H1 (cell line): ENCODE measurements at regions not wholly inside any gene's neighbourhood (a gene's known extent, or its start where the extent isn't known, plus 50 kb on each side); places are given as distances from the start of the nearest gene placed in this dataset.

Experiments used
- CTCF ChIA-PET: fragments of 300-600 bp; sonication (Branson Sonifier 250); formaldehyde crosslinking; loops from one replicate; lab custom pipeline; 2021; ENCODE audit not compliant: partially characterized antibody; lab: Charles Lee
- POLR2A ChIA-PET: fragments of 300-600 bp; sonication (Branson Sonifier 250); formaldehyde crosslinking; loops from one replicate; lab custom pipeline; 2021; ENCODE audit warnings: inconsistent platforms; ENCODE audit not compliant: partially characterized antibody; lab: Charles Lee
- DNase-seq, 2 experiments: peaks; one replicate each; pipeline versions ENCODE4 v3.0.0 to v3.0.0-alpha.2; 2010 to 2022; ENCODE audit warnings: low spot score in 2 of 2, low read depth in 1 of 2, mixed read lengths in 1 of 2
- FAIRE-seq: peaks from 2 replicates; lab custom pipeline; 2011; peaks lifted over from hg19 to GRCh38; lab: Jason Lieb, UNC
- H2AFZ ChIP-seq: 2 replicates; pipeline ENCODE4 v1.8.1; 2012; ENCODE audit warnings: low read length, inconsistent platforms
- H2AK5ac ChIP-seq: 2 replicates; pipeline ENCODE4 v1.6.1; 2013; ENCODE audit warnings: low read depth, low read length
- H2BK120ac ChIP-seq: replicated peaks from 2 replicates; pipeline ENCODE3; 2013; ENCODE audit warnings: low read depth, low read length, inconsistent platforms
- H2BK12ac ChIP-seq: 2 replicates; pipeline ENCODE4 v1.6.1; 2013; ENCODE audit warnings: low read depth, low read length
- H2BK15ac ChIP-seq: 2 replicates; pipeline ENCODE4 v1.6.1; 2013; ENCODE audit warnings: low read length
- H2BK20ac ChIP-seq: 2 replicates; pipeline ENCODE4 v1.6.1; 2013; ENCODE audit warnings: low read length
- H2BK5ac ChIP-seq: 2 replicates; pipeline ENCODE4 v1.6.1; 2013; ENCODE audit warnings: low read depth, low read length
- H3K14ac ChIP-seq: 2 replicates; pipeline ENCODE4 v1.6.1; 2013; ENCODE audit warnings: inconsistent platforms; ENCODE audit not compliant: insufficient read length
- H3K18ac ChIP-seq: 2 replicates; pipeline ENCODE4 v1.6.1; 2013; ENCODE audit warnings: low read length; ENCODE audit errors: extremely low read depth
- H3K23ac ChIP-seq: 2 replicates; pipeline ENCODE4 v1.6.1; 2013; ENCODE audit warnings: inconsistent platforms; ENCODE audit not compliant: insufficient read length
- H3K23me2 ChIP-seq: 2 replicates; pipeline ENCODE4 v1.6.1; 2013; ENCODE audit warnings: low read depth, low read length
- H3K27ac ChIP-seq: 2 replicates; pipeline ENCODE4 v1.6.1; 2011; ENCODE audit warnings: low read depth, low read length, inconsistent platforms
- H3K27me3 ChIP-seq, 4 experiments: replicated peaks in 1 of 4; 1 replicate in 1 of 4; 2 replicates in 3 of 4; pipeline versions ENCODE4 v1.6.1 to v1.8.1; 2011 to 2013; ENCODE audit warnings: low read length in 3 of 4, mild to moderate bottlenecking in 3 of 4, inconsistent platforms in 2 of 4, mixed read lengths in 2 of 4, moderate library complexity in 1 of 4; ENCODE audit not compliant: control insufficient read depth in 3 of 4, insufficient read depth in 3 of 4; ENCODE audit errors: extremely low read depth in 1 of 4
- H3K36me3 ChIP-seq, 4 experiments: 2 replicates each; pipeline versions ENCODE4 v1.6.1 to v1.8.1; 2011 to 2013; ENCODE audit warnings: mild to moderate bottlenecking in 4 of 4, low read length in 3 of 4, moderate library complexity in 2 of 4, control low read depth in 1 of 4, inconsistent platforms in 1 of 4; ENCODE audit not compliant: insufficient read depth in 4 of 4, control insufficient read depth in 2 of 4
- H3K4ac ChIP-seq: replicated peaks from 2 replicates; pipeline ENCODE3; 2013; ENCODE audit warnings: low read length, low read depth, mixed read lengths, inconsistent platforms; ENCODE audit not compliant: insufficient read length
- H3K4me1 ChIP-seq, 4 experiments: replicated peaks in 1 of 4; 1 replicate in 1 of 4; 2 replicates in 3 of 4; pipeline versions ENCODE4 v1.6.1 to v1.8.1; 2011 to 2013; ENCODE audit warnings: low read length in 3 of 4, inconsistent platforms in 2 of 4, mixed read lengths in 1 of 4; ENCODE audit not compliant: insufficient read depth in 4 of 4, control insufficient read depth in 3 of 4
- H3K4me2 ChIP-seq, 2 experiments: 2 replicates each; pipeline versions ENCODE4 v1.6.1 to v1.8.1; 2011 to 2013; ENCODE audit warnings: low read depth in 2 of 2, low read length in 2 of 2, control low read depth in 1 of 2, inconsistent platforms in 1 of 2, mild to moderate bottlenecking in 1 of 2; ENCODE audit not compliant: insufficient read depth in 1 of 2
- H3K4me3 ChIP-seq, 4 experiments: fragments of 200-600, 300-600 bp in 1 of 4; sonication (generic), shearing (Covaris generic), sonication (Bioruptor Twin) in 1 of 4; 2 replicates each; pipeline versions ENCODE4 v1.5.1 to v1.8.1; 2011 to 2016; ENCODE audit warnings: low read length in 4 of 4, low read depth in 3 of 4, control low read depth in 2 of 4, inconsistent platforms in 2 of 4, mild to moderate bottlenecking in 2 of 4, mixed read lengths in 1 of 4, moderate library complexity in 1 of 4; ENCODE audit not compliant: insufficient read depth in 2 of 4; ENCODE audit errors: extremely low read depth in 1 of 4
- H3K56ac ChIP-seq: replicated peaks from 2 replicates; pipeline ENCODE3; 2013; ENCODE audit warnings: low read depth, mild to moderate bottlenecking, mixed read lengths, low read length, inconsistent platforms; ENCODE audit not compliant: insufficient read length
- H3K79me1 ChIP-seq: 2 replicates; pipeline ENCODE4 v1.6.1; 2013; ENCODE audit warnings: low read depth, low read length, control low read depth
- H3K79me2 ChIP-seq, 2 experiments: 2 replicates each; pipeline versions ENCODE4 v1.6.1 to v1.8.1; 2012 to 2013; ENCODE audit warnings: low read length in 2 of 2, mild to moderate bottlenecking in 2 of 2, inconsistent platforms in 1 of 2; ENCODE audit not compliant: insufficient read depth in 2 of 2, control insufficient read depth in 1 of 2
- H3K9ac ChIP-seq, 4 experiments: replicated peaks in 1 of 4; 1 replicate in 1 of 4; 2 replicates in 3 of 4; pipeline versions ENCODE4 v1.6.1 to v1.8.1; 2011 to 2013; ENCODE audit warnings: low read depth in 3 of 4, low read length in 3 of 4, control low read depth in 2 of 4, mild to moderate bottlenecking in 2 of 4, moderate library complexity in 2 of 4, inconsistent platforms in 1 of 4; ENCODE audit errors: extremely low read depth in 1 of 4
- H3K9me3 ChIP-seq, 2 experiments: 2 replicates each; pipeline versions ENCODE4 v1.6.1 to v1.8.1; 2012 to 2013; ENCODE audit warnings: mild to moderate bottlenecking in 2 of 2, moderate library complexity in 2 of 2, control low read depth in 1 of 2, inconsistent platforms in 1 of 2, low read depth in 1 of 2, low read length in 1 of 2, mixed read lengths in 1 of 2; ENCODE audit not compliant: insufficient read depth in 2 of 2
- H4K20me1 ChIP-seq, 2 experiments: replicated peaks in 1 of 2; 2 replicates each; pipeline versions ENCODE3 to v1.8.1; 2011 to 2013; ENCODE audit warnings: inconsistent platforms in 2 of 2, low read length in 2 of 2, mild to moderate bottlenecking in 1 of 2; ENCODE audit not compliant: insufficient read depth in 2 of 2, control insufficient read depth in 1 of 2
- H4K5ac ChIP-seq: 2 replicates; pipeline ENCODE4 v1.6.1; 2013; ENCODE audit warnings: low read length, low read depth, mixed read lengths, inconsistent platforms; ENCODE audit not compliant: insufficient read length
- H4K8ac ChIP-seq: 2 replicates; pipeline ENCODE4 v1.8.0; 2013; ENCODE audit warnings: mild to moderate bottlenecking, moderate library complexity, low read length, inconsistent platforms; ENCODE audit not compliant: insufficient read depth; ENCODE audit errors: extremely low read depth
- H4K91ac ChIP-seq: replicated peaks from 2 replicates; pipeline ENCODE3; 2013; ENCODE audit warnings: low read length, mixed read lengths, inconsistent platforms; ENCODE audit not compliant: insufficient read length
- ASH2L ChIP-seq: fragments of 200-600, 300-600 bp; sonication (generic); IDR thresholded peaks from one replicate; pipeline ENCODE4 v1.7.1; 2017; ENCODE audit warnings: low read length
- BCL11A ChIP-seq, 2 experiments: IDR thresholded peaks; one replicate each; pipeline ENCODE4 v1.6.1; 2011; ENCODE audit warnings: low read depth in 2 of 2, low read length in 2 of 2, mild to moderate bottlenecking in 2 of 2
- CBX8 ChIP-seq: fragments of 300-800, 300-1000 bp; sonication (generic); IDR thresholded peaks from 2 replicates; pipeline ENCODE4 v1.7.1; 2016; ENCODE audit warnings: low read depth, low read length, borderline replicate concordance
- E2F6 ChIP-seq: IDR thresholded peaks from 2 replicates; pipeline ENCODE4 v1.6.1; 2012; ENCODE audit warnings: inconsistent platforms
- EP300 ChIP-seq, 2 experiments: IDR thresholded peaks; 1 replicate in 1 of 2; 2 replicates in 1 of 2; pipeline ENCODE4 v1.6.1; 2011 to 2012; ENCODE audit warnings: low read depth in 2 of 2, low read length in 2 of 2, mild to moderate bottlenecking in 2 of 2, borderline replicate concordance in 1 of 2, inconsistent platforms in 1 of 2, moderate library complexity in 1 of 2
- FOSL1 ChIP-seq: IDR thresholded peaks from 2 replicates; pipeline ENCODE4 v1.6.1; 2011; ENCODE audit warnings: mild to moderate bottlenecking, low read depth, low read length, moderate library complexity; ENCODE audit not compliant: insufficient read depth
- POLR2AphosphoS5 ChIP-seq: IDR thresholded peaks from 2 replicates; pipeline ENCODE4 v1.6.1; 2011; ENCODE audit warnings: low read depth, low read length
- RBBP5 ChIP-seq: IDR thresholded peaks from 2 replicates; pipeline ENCODE4 v1.7.1; 2012; ENCODE audit warnings: low read depth, mild to moderate bottlenecking, inconsistent platforms, low read length, moderate library complexity, borderline replicate concordance
- SP1 ChIP-seq: IDR thresholded peaks from 2 replicates; pipeline ENCODE4 v1.6.1; 2011; ENCODE audit warnings: low read depth, low read length
- WGBS, 2 experiments: shearing (Covaris generic) in 1 of 2; methylation state at CpG; one replicate each; pipeline versions ENCODE4 v1.1.6 to v1.1.7; 2013 to 2015; ENCODE audit warnings: low lambda C conversion rate in 2 of 2, mixed read lengths in 2 of 2, inconsistent platforms in 1 of 2, low coverage in 1 of 2, missing lambda C conversion rate in 1 of 2; ENCODE audit not compliant: insufficient replicate concordance in 2 of 2, insufficient coverage in 1 of 2, insufficient read length in 1 of 2; ENCODE audit errors: extremely low coverage in 1 of 2, missing lambda C conversion rate in 1 of 2; 5-methylcytosine and 5-hydroxymethylcytosine counted together

DNA sequence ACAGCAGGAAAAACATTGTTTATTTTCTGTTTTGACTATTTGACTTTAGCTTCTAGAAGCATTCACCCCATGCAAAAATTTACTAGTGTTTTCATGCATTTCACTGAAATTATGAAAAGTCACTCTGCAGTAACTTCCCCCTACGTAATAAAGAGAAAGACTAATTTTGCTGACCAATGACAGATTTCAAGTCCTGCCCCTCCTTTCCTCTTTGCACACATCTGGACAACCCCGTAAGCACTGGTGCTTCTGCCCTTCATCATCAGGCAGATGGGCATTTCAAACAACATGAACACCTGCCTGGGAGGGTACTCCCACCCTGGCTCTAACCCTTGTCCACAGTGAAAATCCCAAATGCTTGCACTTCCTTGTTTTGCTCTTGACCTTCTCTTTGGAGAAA is 815.0 kb upstream of the ID2 start:
- Histone ChIP-seq H2BK120ac (peak overlapping the region; percentile 0), H4K8ac (no peak overlapping the region), H3K9ac (no peak overlapping the region), H4K91ac (no peak overlapping the region), H3K14ac (no peak overlapping the region), H2AFZ (no peak overlapping the region), H4K5ac (no peak overlapping the region), H3K36me3 (peaks cover 0 to 49% (median 1%) of the 10 kb centered on the region in 4 experiments; a peak in 3 of 8 replicates), H3K23me2 (no peaks in the 10 kb centered on the region), H3K18ac (no peak overlapping the region), H3K56ac (no peak overlapping the region), H2BK12ac (no peak overlapping the region), H3K79me1 (peaks cover 2% of the 10 kb centered on the region; the same call in 1 of the 2 replicates), H3K4me1 (peaks cover 1 to 10% (median 6%) of the 10 kb centered on the region in 4 experiments; a peak in 5 of 7 replicates), H3K79me2 (peaks cover 0 to 6% of the 10 kb centered on the region in 2 experiments; a peak in 1 of 4 replicates), H4K20me1 (no peaks in the 10 kb centered on the region), H2BK15ac (no peak overlapping the region), H3K27me3 (no peaks in the 10 kb centered on the region), H3K4me2 (no peak overlapping the region), H2AK5ac (no peak overlapping the region), H3K9me3 (no peaks in the 10 kb centered on the region), H3K27ac (no peak overlapping the region), H3K23ac (no peak overlapping the region), H3K4ac (no peak overlapping the region), H2BK5ac (no peak overlapping the region), H2BK20ac (no peak overlapping the region), H3K4me3 (no peak overlapping the region)
- FAIRE-seq (no peak), DNase-seq (no peak)
- ChIA-PET POLR2A (no interaction called here), CTCF (no interaction called here)
- TF ChIP-seq POLR2AphosphoS5 (no peak), E2F6 (no peak), EP300 (IDR thresholded peaks at IDR 0.05; ENCODE audit: borderline replicate concordance in 1 of 2, low read depth in 2 of 2, low read length in 2 of 2) (no peak), FOSL1 (no peak), RBBP5 (no peak), SP1 (no peak), BCL11A (IDR thresholded peaks at IDR 0.05; ENCODE audit: low read depth in 2 of 2, low read length in 2 of 2) (no peak), ASH2L (no peak), CBX8 (no peak)
- whole genome bisulfite sequencing, 2 experiments = 97% methylated on average over 2 of the region's 2 CpGs; no CpG with 5 or more reads in 1 of the 2 experiments
